IMR-90 (cell line): ENCODE measurements at regions not wholly inside any gene's neighbourhood (a gene's known extent, or its start where the extent isn't known, plus 50 kb on each side); places are given as distances from the start of the nearest gene placed in this dataset.

ENCODE experiments used
- ATAC-seq: fragments of 200-7000 bp; cut with Tn5 transposase; 2 replicates; pipeline ENCODE4 v1.9.1; 2020; ENCODE audit warnings: low read depth, mild to moderate bottlenecking, moderate library complexity
- BruUV-seq: library from RNA; stranded (reverse); fragments of 400-500 nt; replicated peaks from 2 replicates; lab custom pipeline; 2021; lab: Mats Ljungman, UMichigan
- CTCF ChIA-PET: fragments of 300-600 bp; formaldehyde crosslinking; extraction: SDS; loops from one replicate; lab custom pipeline; 2021; ENCODE audit warnings: antibody characterized with exemption; lab: Yijun Ruan, JAX
- POLR2A ChIA-PET: fragments of 300-600 bp; sonication (Branson Sonifier 250); formaldehyde crosslinking; loops from one replicate; lab custom pipeline; 2022; ENCODE audit warnings: antibody characterized with exemption; ENCODE audit not compliant: unreplicated experiment; lab: Charles Lee
- DNase-seq: peaks from one replicate; pipeline ENCODE4 v3.0.0; 2013
- H2AFZ ChIP-seq: replicated peaks from 2 replicates; pipeline ENCODE3; 2013; ENCODE audit warnings: low read length, mild to moderate bottlenecking; ENCODE audit not compliant: poor library complexity
- H2AK5ac ChIP-seq: 2 replicates; pipeline ENCODE4 v1.6.1; 2013; ENCODE audit warnings: low read depth, low read length, inconsistent platforms
- H2AK9ac ChIP-seq: replicated peaks from 2 replicates; pipeline ENCODE3; 2013; ENCODE audit warnings: mild to moderate bottlenecking, low read depth, low read length, moderate library complexity; ENCODE audit not compliant: poor library complexity
- H2BK120ac ChIP-seq: 2 replicates; pipeline ENCODE4 v1.6.1; 2013; ENCODE audit warnings: low read depth, low read length, inconsistent platforms
- H2BK15ac ChIP-seq: 3 replicates; pipeline ENCODE4 v1.6.1; 2013; ENCODE audit warnings: low read depth, low read length, inconsistent platforms
- H2BK20ac ChIP-seq: 2 replicates; pipeline ENCODE4 v1.6.1; 2013; ENCODE audit warnings: low read depth, mild to moderate bottlenecking, inconsistent platforms, low read length, moderate library complexity
- H2BK5ac ChIP-seq: 2 replicates; pipeline ENCODE4 v1.6.1; 2013; ENCODE audit warnings: mild to moderate bottlenecking, low read depth, low read length, inconsistent platforms; ENCODE audit not compliant: poor library complexity, severe bottlenecking
- H3K14ac ChIP-seq: replicated peaks from 2 replicates; pipeline ENCODE4 v1.6.1; 2013; ENCODE audit warnings: low read depth, low read length, inconsistent platforms
- H3K18ac ChIP-seq: 2 replicates; pipeline ENCODE4 v1.6.1; 2013; ENCODE audit warnings: low read depth, low read length, control low read depth
- H3K23ac ChIP-seq: 2 replicates; pipeline ENCODE4 v1.6.1; 2013; ENCODE audit warnings: low read depth, low read length, inconsistent platforms
- H3K27ac ChIP-seq: 2 replicates; pipeline ENCODE4 v1.5.1; 2013; ENCODE audit warnings: mild to moderate bottlenecking, control low read depth, low read length; ENCODE audit not compliant: insufficient read depth
- H3K27me3 ChIP-seq: 2 replicates; pipeline ENCODE4 v1.6.1; 2013; ENCODE audit warnings: low read length; ENCODE audit not compliant: control insufficient read depth, insufficient read depth
- H3K36me3 ChIP-seq: 2 replicates; pipeline ENCODE4 v1.6.1; 2013; ENCODE audit warnings: low read length, mixed read lengths; ENCODE audit not compliant: control insufficient read depth, insufficient read depth
- H3K4ac ChIP-seq: 2 replicates; pipeline ENCODE4 v1.6.1; 2013; ENCODE audit warnings: low read depth, low read length, inconsistent platforms
- H3K4me1 ChIP-seq: 2 replicates; pipeline ENCODE4 v1.6.1; 2013; ENCODE audit warnings: low read length, mixed read lengths; ENCODE audit not compliant: control insufficient read depth, insufficient read depth
- H3K4me2 ChIP-seq: 2 replicates; pipeline ENCODE4 v1.6.1; 2013; ENCODE audit warnings: low read depth, mild to moderate bottlenecking, control low read depth, low read length, moderate library complexity
- H3K4me3 ChIP-seq: 2 replicates; pipeline ENCODE4 v1.5.1; 2013; ENCODE audit warnings: low read depth, mild to moderate bottlenecking, control low read depth, low read length, moderate library complexity; ENCODE audit not compliant: insufficient read depth
- H3K56ac ChIP-seq: 2 replicates; pipeline ENCODE4 v1.6.1; 2013; ENCODE audit warnings: low read length, inconsistent platforms; ENCODE audit not compliant: insufficient read depth; ENCODE audit errors: extremely low read depth
- H3K79me1 ChIP-seq, 2 experiments: 2 replicates each; pipeline ENCODE4 v1.6.1; 2013; ENCODE audit warnings: low read length in 2 of 2, inconsistent platforms in 1 of 2, low read depth in 1 of 2
- H3K9ac ChIP-seq: 2 replicates; pipeline ENCODE4 v1.6.1; 2013; ENCODE audit warnings: low read depth, low read length, control low read depth
- H3K9me1 ChIP-seq: 2 replicates; pipeline ENCODE4 v1.6.1; 2013; ENCODE audit warnings: low read length, inconsistent platforms; ENCODE audit not compliant: insufficient read depth
- H3K9me3 ChIP-seq: 2 replicates; pipeline ENCODE4 v1.6.1; 2013; ENCODE audit warnings: low read length; ENCODE audit not compliant: control insufficient read depth, insufficient read depth
- H4K20me1 ChIP-seq: 2 replicates; pipeline ENCODE4 v1.6.1; 2013; ENCODE audit warnings: low read length, inconsistent platforms; ENCODE audit not compliant: insufficient read depth
- H4K5ac ChIP-seq: 2 replicates; pipeline ENCODE4 v1.6.1; 2013; ENCODE audit warnings: mild to moderate bottlenecking, low read depth, low read length, control low read depth
- H4K8ac ChIP-seq, 2 experiments: 2 replicates each; pipeline ENCODE4 v1.6.1; 2013; ENCODE audit warnings: low read depth in 2 of 2, low read length in 2 of 2, control low read depth in 1 of 2, inconsistent platforms in 1 of 2
- H4K91ac ChIP-seq: 2 replicates; pipeline ENCODE4 v1.6.1; 2013; ENCODE audit warnings: low read depth, low read length, inconsistent platforms; ENCODE audit not compliant: insufficient read depth
- MAFK ChIP-seq: IDR thresholded peaks from 2 replicates; pipeline ENCODE4 v1.6.1; 2012; ENCODE audit warnings: low read depth, low read length, improper control_type of control experiment
- POLR2A ChIP-seq: IDR thresholded peaks from 2 replicates; pipeline ENCODE4 v1.6.1; 2012; ENCODE audit warnings: mild to moderate bottlenecking, low read depth, low read length
- WGBS, 2 experiments: methylation state at CpG; one replicate each; pipeline versions ENCODE4 v1.1.5 to v1.1.7; 2013; ENCODE audit warnings: missing lambda C conversion rate in 2 of 2; ENCODE audit not compliant: insufficient read length in 1 of 2; ENCODE audit errors: extremely low coverage in 2 of 2; 5-methylcytosine and 5-hydroxymethylcytosine counted together
- dilution Hi-C: fragments of 300-500 bp; cut with HindIII; formaldehyde crosslinking; loops from one replicate; pipeline ENCODE4 v1.14.3; 2018; ENCODE audit warnings: low sequenced_read_pairs; ENCODE audit not compliant: unreplicated experiment
- in situ Hi-C: fragments of 300-500 bp; cut with MboI; formaldehyde crosslinking; loops from 3 replicates; pipeline ENCODE4 v1.14.3; 2019; ENCODE audit warnings: low sequenced_read_pairs, inconsistent platforms, mixed read lengths
- intact Hi-C: fragments of 100-400 bp; cut with micrococcal nuclease; formaldehyde crosslinking; loops from 2 replicates; pipeline ENCODE4 v1.10.0; 2022

DNA sequence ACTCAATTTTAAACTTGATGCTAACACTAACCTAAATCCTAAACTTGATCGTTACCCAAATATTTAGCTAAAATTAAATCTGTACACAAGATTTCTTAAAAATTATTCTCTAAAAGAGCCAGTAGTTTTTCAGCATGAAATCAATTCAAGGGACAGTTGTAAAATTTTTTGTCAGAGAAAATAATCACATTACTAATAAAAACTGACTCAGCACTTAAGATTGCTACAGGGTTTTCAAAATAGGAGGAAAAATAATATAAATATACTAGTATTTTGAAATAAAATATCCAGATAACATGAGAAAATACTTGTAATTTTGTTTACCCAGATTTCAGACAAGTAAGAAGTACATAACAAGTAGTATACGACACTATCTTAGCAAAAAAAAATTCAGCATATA, 1268.1 kb upstream of the USP15 start:
- ATAC-seq: no peak
- Histone ChIP-seq H4K20me1 (no peaks in the 10 kb centered on the region), H4K5ac (no peak overlapping the region), H4K8ac (no peak overlapping the region), H3K27ac (no peak overlapping the region), H3K27me3 (no peaks in the 10 kb centered on the region), H3K4me2 (no peak overlapping the region), H3K9me3 (no peaks in the 10 kb centered on the region), H2AK5ac (no peak overlapping the region), H3K18ac (no peak overlapping the region), H3K56ac (no peak overlapping the region), H2BK20ac (no peak overlapping the region), H4K91ac (no peak overlapping the region), H3K79me1 (no peaks in the 10 kb centered on the region), H3K23ac (no peak overlapping the region), H2BK120ac (no peak overlapping the region), H3K9ac (no peak overlapping the region), H3K4ac (no peak overlapping the region), H2AFZ (no peak overlapping the region), H2BK5ac (no peak overlapping the region), H3K4me1 (no peaks in the 10 kb centered on the region), H2BK15ac (no peak overlapping the region), H3K36me3 (no peaks in the 10 kb centered on the region), H3K14ac (no peak overlapping the region), H2AK9ac (no peak overlapping the region), H3K9me1 (no peaks in the 10 kb centered on the region), H3K4me3 (no peak overlapping the region)
- TF ChIP-seq POLR2A: no peak
- peak; percentile 73 for TF ChIP-seq MAFK
- dilution Hi-C loops: no loop called here
- WGBS, 2 experiments: no CpG with 5 or more reads among the region's 2 CpGs
- ChIA-PET POLR2A (no interaction called here), CTCF (no interaction called here)
- intact Hi-C loops: no loop called here
- in situ Hi-C loops: no loop called here
- BruUV-seq: no TSS peak
- DNase-seq: no peak
